DOHH2 (cell line): ENCODE measurements at regions not wholly inside any gene's neighbourhood (a gene's known extent, or its start where the extent isn't known, plus 50 kb on each side); places are given as distances from the start of the nearest gene placed in this dataset.

Experiments
- H3F3A ChIP-seq: fragments of 200-600 bp; sonication (generic), shearing (Covaris generic); 2 replicates; pipeline ENCODE4 v1.6.0; 2016; ENCODE audit warnings: antibody characterized with exemption, mild to moderate bottlenecking; ENCODE audit not compliant: control insufficient read depth, insufficient read depth
- H3K27ac ChIP-seq: fragments of 200-600 bp; sonication (generic); 2 replicates; pipeline ENCODE4 v1.5.1; 2014; ENCODE audit warnings: low read depth, mild to moderate bottlenecking, low read length, moderate library complexity
- H3K27me3 ChIP-seq: fragments of 200-600 bp; sonication (generic); 2 replicates; pipeline ENCODE4 v1.6.1; 2014; ENCODE audit warnings: mild to moderate bottlenecking, low read length, mixed read lengths; ENCODE audit not compliant: control insufficient read depth
- H3K36me3 ChIP-seq: fragments of 200-600 bp; sonication (generic); 2 replicates; pipeline ENCODE4 v1.6.1; 2014; ENCODE audit warnings: mild to moderate bottlenecking, low read length, moderate library complexity, mixed read lengths; ENCODE audit not compliant: control insufficient read depth
- H3K4me1 ChIP-seq: fragments of 200-600 bp; sonication (generic); 2 replicates; pipeline ENCODE4 v1.6.1; 2014; ENCODE audit warnings: mild to moderate bottlenecking, low read length, mixed read lengths; ENCODE audit not compliant: control insufficient read depth
- H3K4me2 ChIP-seq: fragments of 200-600 bp; sonication (generic); 2 replicates; pipeline ENCODE4 v1.6.0; 2014; ENCODE audit warnings: mild to moderate bottlenecking, low read length, moderate library complexity
- H3K4me3 ChIP-seq: fragments of 200-600 bp; sonication (generic); 2 replicates; pipeline ENCODE4 v1.5.1; 2014; ENCODE audit warnings: mild to moderate bottlenecking, low read length, mixed read lengths
- H3K79me2 ChIP-seq: fragments of 200-600 bp; sonication (generic); 2 replicates; pipeline ENCODE4 v1.6.1; 2014; ENCODE audit warnings: mild to moderate bottlenecking, low read length, mixed read lengths; ENCODE audit not compliant: control insufficient read depth
- H3K9me2 ChIP-seq: fragments of 200-600 bp; sonication (generic); replicated peaks from 2 replicates; pipeline ENCODE4 v1.6.1; 2014; ENCODE audit warnings: mild to moderate bottlenecking, low read length, mixed read lengths; ENCODE audit not compliant: control insufficient read depth
- H3K9me3 ChIP-seq: fragments of 200-600 bp; sonication (generic); 2 replicates; pipeline ENCODE4 v1.6.1; 2014; ENCODE audit warnings: antibody characterized with exemption, low read length, mixed read lengths; ENCODE audit not compliant: control insufficient read depth, insufficient read depth
- H4K20me1 ChIP-seq: fragments of 200-600 bp; sonication (generic); 2 replicates; pipeline ENCODE4 v1.6.0; 2014; ENCODE audit warnings: low read depth, mild to moderate bottlenecking, antibody characterized with exemption, low read length, moderate library complexity; ENCODE audit not compliant: control insufficient read depth, insufficient read depth
- CTCF ChIP-seq: fragments of 200-600 bp; sonication (generic); IDR thresholded peaks from one replicate; pipeline ENCODE4 v1.5.1; 2014; ENCODE audit warnings: antibody characterized with exemption, mild to moderate bottlenecking, low read depth, low read length; ENCODE audit not compliant: poor library complexity, severe bottlenecking
- EZH2phosphoT487 ChIP-seq: fragments of 200-600 bp; sonication (generic); IDR thresholded peaks from 2 replicates; pipeline ENCODE4 v1.6.1; 2017; ENCODE audit warnings: borderline replicate concordance, mild to moderate bottlenecking, antibody characterized with exemption, low read length, moderate library complexity, mixed read lengths

GRCh38 chr2:147061269-147061668 is 783.6 kb upstream of the ACVR2A start:
- H3K9me3 ChIP-seq = no peaks in the 10 kb centered on the region
- H3K4me1 ChIP-seq = no peaks in the 10 kb centered on the region
- H3K79me2 ChIP-seq = no peaks in the 10 kb centered on the region
- no peak overlapping the region for H3K4me3 ChIP-seq
- no peak overlapping the region for H3K27ac ChIP-seq
- no peaks in the 10 kb centered on the region for H3K9me2 ChIP-seq
- no peak for TF ChIP-seq EZH2phosphoT487
- no peak for TF ChIP-seq CTCF
- H4K20me1 ChIP-seq = no peaks in the 10 kb centered on the region
- no peak overlapping the region for H3K4me2 ChIP-seq
- H3K27me3 ChIP-seq = no peaks in the 10 kb centered on the region
- no peaks in the 10 kb centered on the region for H3K36me3 ChIP-seq
- H3F3A ChIP-seq = no peaks in the 10 kb centered on the region

GRCh38 chr2:147057892-147058490 is 786.8 kb upstream of the ACVR2A start:
- Histone ChIP-seq H3K4me2 (no peak overlapping the region), H3K36me3 (no peaks in the 10 kb centered on the region), H3F3A (no peaks in the 10 kb centered on the region), H3K27me3 (no peaks in the 10 kb centered on the region), H3K9me2 (no peaks in the 10 kb centered on the region), H4K20me1 (no peaks in the 10 kb centered on the region), H3K9me3 (no peaks in the 10 kb centered on the region), H3K27ac (no peak overlapping the region), H3K79me2 (no peaks in the 10 kb centered on the region), H3K4me1 (no peaks in the 10 kb centered on the region), H3K4me3 (no peak overlapping the region)
- no peak for TF ChIP-seq EZH2phosphoT487
- TF ChIP-seq CTCF = no peak

- Histone ChIP-seq H3K4me3 (no peak overlapping the region), H3K36me3 (no peaks in the 10 kb centered on the region), H3F3A (no peaks in the 10 kb centered on the region), H3K9me2 (no peaks in the 10 kb centered on the region), H4K20me1 (no peaks in the 10 kb centered on the region), H3K27me3 (no peaks in the 10 kb centered on the region), H3K79me2 (no peaks in the 10 kb centered on the region), H3K9me3 (no peaks in the 10 kb centered on the region), H3K27ac (no peak overlapping the region), H3K4me2 (no peak overlapping the region), H3K4me1 (no peaks in the 10 kb centered on the region)
- TF ChIP-seq CTCF = no peak
- TF ChIP-seq EZH2phosphoT487 = no peak
Observed at GRCh38 chr2:147051814-147052213, 793.0 kb upstream of the ACVR2A start.

- Histone ChIP-seq H3F3A (no peaks in the 10 kb centered on the region), H4K20me1 (no peaks in the 10 kb centered on the region), H3K27me3 (no peaks in the 10 kb centered on the region), H3K4me3 (no peak overlapping the region), H3K9me2 (no peaks in the 10 kb centered on the region), H3K27ac (no peak overlapping the region), H3K9me3 (no peaks in the 10 kb centered on the region), H3K36me3 (no peaks in the 10 kb centered on the region), H3K4me1 (no peaks in the 10 kb centered on the region), H3K79me2 (no peaks in the 10 kb centered on the region), H3K4me2 (no peak overlapping the region)
- no peak for TF ChIP-seq EZH2phosphoT487
- TF ChIP-seq CTCF = no peak
Observed at GRCh38 chr2:147051248-147051647, 793.6 kb upstream of the ACVR2A start.
